Activated T-cell treated with anti-CD3 and anti-CD28 coated beads for 48 hours (primary cell): ENCODE measurements at regions not wholly inside any gene's neighbourhood (a gene's known extent, or its start where the extent isn't known, plus 50 kb on each side); places are given as distances from the start of the nearest gene placed in this dataset.

Experiments used
- DNase-seq: peaks from one replicate; pipeline ENCODE4 v3.0.0-alpha.2; 2020; ENCODE audit warnings: low read depth

DNA sequence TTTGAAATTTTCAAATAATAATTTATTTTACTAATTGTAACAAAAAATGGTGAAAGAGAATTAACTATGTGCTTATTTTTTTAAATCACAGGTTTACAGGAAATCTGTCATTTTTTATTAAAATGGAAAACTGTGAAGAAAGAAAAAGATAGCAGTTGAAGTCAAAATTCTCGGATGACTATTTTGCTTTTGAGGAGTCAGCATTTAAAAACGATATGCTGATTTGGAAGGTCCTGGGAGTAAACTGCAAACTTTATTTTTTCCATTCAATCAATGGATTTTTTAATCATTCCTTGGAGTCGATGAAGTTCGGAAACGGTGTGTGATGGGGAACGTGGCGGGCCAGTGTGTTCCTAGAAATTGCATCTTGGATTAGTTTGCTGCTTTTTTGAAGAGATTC, 258.9 kb upstream of the NAV3 start:
- DNase-seq = no peak

DNA sequence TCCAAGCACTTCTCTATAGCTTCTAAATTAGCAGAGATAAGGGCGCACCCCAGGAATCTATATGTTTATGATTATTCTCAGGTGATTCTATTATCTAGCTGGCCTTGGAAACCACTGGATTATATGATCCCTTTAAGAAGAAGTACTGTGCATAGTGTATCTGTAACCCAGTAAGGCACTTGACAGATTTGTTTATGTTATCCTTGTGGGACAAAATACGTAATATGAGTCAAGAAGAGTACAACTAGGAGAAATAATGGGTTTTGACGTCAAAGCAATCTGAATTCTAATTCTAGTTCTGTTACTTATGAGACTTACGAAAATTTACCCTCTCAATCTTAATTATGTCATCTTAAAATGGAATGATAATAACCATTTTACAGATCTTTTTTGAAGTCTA, 259.6 kb upstream of the NAV3 start:
- no peak for DNase-seq

DNA sequence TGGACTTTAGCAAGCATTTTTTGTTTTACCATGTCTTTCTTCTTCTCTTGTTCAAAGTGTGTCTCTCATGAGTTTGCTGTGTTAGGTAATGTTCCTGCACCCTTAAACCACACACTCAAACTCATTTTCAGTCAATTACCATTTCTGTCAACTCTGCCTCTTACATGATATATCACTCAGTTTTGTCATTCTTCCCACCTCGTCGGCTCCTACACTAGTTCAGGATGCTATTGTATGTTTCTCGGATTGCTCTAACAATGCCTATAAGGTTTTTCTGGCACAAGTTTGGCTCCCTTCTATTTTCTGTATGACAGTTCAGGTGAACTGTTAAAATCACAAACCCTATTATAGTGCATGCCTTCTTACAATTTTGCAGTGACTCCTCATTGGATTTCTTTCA, 260.8 kb upstream of the NAV3 start:
- DNase-seq = no peak

DNA sequence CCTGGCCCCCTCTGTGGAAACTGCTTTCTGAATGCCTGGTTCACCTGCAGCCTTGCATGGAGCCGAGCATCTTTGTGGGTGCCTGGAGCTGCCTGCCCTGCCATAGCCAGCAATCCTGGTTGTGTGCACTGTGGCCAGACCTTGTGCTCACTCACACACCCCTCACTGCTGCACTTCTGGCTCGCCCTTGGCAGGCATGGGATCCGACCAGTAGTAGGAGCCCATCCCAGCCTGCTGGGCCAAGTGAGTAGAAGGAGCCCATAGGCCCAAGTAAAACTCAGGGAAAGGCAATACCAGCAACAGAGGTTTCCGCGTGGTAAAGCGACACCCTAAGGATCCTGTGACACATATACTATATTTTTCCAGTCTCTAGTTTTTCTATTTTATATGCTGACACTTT, 270.0 kb upstream of the NAV3 start:
- no peak for DNase-seq

DNA sequence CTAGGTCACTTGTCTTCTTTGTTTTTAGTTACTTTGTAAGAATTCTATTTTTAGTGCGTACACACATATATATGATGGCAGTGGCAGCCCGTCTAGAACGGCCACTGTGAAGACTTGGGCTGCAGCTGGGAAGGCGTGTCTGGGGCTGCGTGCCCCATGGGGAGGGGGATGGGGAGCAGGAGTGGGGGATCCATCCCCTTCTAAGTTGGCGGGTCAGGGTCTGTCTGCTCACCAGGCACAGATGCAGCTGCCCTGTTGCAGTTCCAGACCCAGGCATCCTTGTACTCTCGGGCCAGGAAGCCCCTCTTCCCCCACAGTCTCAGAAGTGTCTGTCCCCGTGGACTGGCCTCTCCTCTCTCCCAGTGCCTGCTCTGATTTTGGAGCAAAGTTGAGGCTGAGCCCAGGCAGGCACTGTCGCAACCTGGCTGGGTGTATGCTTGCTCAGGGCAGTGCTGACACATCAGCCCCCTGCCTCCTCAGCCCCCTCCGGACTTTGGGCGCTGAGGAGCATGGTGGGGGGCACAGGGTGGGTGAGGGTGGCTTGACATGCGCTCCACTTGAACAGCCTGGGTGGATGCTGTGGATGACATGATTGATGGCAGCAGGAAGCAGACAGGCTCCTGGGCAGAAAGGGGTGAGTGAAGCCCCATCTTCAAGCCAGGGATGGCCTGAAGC, 271.2 kb upstream of the NAV3 start:
- DNase-seq = no peak

DNA sequence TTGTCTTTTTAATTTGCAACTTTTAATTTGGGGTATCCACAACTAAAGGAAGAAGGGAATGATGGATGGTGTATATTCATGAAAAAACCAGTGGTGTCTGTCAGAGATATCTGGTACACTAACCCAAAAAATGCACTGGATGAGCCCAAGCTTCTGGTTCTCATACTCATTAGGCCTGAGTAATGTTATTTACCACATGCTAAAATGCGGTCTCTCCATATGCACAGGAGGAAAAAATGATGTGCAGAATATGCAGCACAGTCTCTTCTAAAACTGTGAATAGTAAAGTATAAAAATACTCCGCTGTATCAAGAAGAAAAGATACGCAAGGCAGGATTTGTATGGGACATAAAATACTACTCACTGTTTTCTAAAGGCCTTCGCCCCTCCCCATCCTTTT, 275.6 kb upstream of the NAV3 start:
- DNase-seq = no peak

DNA sequence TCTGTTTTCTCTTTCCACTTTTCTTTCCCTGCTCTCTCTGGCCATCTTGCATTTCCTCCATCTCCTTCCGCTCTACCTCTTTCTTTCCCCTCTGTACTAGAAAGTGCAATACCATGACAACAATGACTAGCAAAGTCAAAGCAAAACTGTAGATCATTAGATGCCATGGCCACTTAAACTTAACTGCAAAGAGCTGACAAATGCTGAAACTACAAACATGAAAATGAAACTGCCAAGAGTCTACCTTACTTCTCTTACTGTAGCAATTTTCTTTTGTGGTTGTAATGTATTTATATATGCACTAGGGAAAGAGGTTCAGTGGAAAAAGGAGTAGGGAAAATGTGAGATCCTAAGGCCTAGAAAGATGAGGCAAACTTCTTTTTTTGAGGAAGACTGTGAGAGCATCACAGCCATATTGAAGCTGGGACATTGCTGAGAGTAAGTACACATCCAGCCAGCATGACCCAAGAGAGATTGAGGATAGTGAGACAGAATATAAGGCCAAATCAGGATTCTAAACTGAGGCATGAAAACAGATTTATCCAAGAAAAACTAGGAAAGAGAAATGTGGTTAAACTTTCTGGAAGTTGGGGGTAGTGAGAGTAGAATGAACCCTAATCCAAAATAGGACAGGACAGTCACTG, 276.6 kb upstream of the NAV3 start:
- DNase-seq = no peak

DNA sequence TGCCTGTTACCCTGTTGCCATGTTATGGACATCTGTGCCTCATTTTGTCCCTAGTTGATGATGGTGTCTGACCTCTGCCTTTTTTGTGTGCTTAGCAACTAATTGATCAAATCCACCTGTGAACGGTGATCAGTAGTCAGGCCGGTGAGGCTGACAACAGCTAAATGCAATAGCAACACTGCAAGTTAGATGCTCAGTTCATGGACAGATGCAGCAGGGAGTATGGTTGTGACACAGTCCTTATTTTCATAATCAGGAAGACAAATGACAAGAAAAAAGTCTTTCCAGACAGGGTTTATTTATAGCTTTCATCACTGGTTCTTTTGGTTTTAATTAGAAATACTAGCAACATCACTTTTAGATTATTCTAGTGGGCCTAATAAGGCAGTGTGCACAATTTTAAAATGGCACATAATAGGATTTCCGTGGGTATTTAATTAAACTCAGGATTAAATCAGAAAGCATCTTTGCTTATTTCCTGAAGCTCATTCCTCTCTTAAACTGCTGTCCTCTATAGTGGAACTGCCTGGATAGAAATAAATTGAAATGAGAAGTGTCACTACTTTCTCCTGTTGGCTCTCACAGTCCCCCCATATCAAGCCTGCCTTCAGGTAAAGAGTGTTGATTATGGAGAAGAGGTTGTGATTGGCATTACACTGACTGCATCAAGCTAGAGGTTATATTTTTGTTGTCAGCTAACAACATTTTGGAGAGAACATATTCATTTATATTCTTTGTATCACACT, 281.1 kb upstream of the NAV3 start:
- no peak for DNase-seq

DNA sequence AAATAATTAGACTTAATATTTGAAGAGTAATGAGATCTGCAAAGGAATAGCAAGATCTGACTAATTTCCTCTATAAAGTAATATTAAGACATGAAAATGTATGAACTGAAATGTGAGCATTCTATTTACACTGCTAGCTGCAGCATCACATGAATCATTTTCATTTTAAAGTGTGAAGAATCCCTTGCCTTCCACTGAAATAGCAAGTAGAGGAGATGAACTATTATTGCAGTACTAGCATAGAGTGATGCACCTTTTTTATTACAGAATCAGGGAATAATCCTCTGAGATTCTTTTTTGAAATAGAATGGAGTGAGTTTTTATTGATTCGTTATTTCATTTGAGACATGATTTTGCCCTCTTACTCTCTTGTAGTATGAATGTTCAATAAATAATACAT, 281.9 kb upstream of the NAV3 start:
- DNase-seq = no peak

DNA sequence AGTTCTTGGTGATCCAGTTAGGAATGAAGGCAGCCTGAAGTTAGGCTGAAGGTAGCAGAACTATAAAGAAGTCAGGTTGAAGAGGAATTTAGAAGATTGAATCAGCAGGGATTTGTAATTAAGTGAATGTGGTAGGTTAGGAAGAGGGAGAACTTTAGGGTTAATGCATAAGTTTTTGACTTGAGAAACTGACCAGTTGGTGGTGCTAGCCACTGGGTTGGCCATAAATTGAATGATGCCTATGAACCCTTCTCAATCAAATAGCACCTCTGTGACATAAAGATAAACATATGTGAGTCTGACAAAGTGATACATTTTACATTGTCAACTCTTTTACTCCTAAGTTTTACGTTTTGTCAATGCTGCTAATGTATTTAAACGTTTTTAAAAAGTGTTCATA, 290.6 kb upstream of the NAV3 start:
- DNase-seq = no peak

DNA sequence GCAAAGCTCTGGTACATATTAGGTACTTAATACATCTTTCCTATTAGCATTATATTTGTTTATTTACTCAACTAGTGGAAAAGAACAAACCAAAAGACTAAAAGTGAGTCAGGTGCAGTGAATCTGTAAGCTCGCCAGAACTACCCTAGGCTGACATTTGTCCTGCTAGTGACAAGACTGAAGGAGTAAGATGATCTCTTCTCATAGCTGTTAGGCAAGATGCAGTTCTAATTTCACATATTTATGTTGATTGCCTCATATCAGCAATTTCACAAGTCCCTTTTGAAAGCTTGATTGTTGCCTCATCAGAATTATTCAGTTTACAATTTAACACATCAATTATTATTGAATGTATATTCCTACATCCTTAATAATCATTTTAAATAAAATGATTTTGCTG, 293.0 kb upstream of the NAV3 start:
- no peak for DNase-seq

DNA sequence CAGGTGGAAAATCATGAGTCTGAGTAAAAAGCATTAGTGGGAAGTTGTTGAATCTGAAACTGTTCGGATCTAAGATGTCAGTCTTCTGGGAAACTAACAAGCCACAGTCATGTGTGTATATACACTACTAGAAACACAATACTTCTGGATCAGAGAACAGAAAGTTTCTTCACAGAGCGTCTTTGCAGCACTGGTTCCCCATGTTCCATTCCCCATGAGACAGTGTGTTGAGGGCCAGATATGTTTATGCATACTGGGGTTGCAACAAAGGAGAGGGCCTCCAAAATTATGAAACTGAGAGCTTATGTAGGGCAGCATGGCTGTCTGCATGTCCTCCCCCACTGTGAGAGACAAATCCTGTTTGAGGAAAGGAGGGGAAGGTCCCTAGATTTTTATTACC, 295.0 kb upstream of the NAV3 start:
- no peak for DNase-seq

DNA sequence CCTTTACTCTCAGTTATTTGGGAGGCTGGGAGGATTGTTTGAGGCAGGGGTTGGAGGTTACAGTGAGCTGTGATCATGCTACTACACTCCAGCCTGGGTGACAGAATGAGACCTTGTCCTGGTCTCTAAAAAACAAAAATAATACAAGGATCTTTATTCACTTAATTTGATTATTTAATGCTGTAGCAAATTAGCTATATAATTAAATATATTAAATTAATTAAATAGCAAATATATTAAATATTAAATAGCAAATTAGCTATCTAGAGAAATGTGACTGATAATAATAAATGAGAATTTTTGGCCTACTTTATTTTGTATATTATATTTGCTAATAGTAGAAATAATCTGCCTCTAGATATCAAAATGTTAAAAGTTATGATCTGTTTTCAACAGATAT, 298.8 kb upstream of the NAV3 start:
- DNase-seq = no peak

DNA sequence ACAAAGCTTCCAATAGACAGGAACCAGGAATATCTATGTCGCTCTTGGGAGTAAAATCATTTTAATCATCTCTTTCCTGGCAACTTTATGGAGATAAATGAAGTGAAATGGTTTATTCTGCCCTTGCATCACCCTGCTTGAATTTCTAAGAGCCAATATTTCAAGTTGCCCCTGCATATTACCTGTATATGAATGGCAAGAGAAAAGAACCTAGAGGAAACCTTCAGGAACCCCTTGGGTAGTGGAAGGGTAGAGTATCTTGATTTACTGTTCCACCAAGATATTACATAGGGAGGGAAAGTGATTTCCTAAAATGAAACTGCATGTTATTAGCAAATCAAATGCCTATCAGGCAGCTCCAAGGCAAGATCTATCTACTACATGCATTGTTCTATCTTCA, 308.4 kb upstream of the NAV3 start:
- DNase-seq = no peak

DNA sequence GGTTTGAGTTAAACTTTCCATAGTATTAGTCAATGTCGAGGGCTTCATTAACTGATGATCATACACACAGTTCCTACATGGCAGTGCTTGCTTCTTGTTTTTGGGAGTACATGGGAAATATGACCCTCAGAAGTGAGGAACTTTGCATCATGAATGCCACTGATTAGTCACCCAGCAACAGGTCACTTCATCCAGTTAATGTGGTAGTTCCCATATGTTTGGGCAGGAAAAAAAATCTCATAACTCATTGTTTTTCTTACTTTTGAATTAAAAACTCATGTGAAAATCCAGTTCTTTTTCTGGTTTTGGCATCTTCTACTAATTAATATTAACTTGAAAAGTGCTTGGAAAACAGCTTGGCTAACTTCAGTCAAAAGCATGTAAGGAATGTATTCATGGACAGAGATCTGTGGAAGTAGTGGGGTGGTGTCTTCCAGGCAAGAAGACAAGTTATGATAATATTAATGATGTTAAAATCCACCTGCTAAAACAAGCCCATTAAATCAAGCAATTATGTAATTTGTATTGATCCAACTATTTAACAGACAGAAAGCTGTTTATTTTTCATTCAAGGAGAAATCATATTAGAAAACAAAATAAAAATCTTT, 309.1 kb upstream of the NAV3 start:
- DNase-seq = no peak

DNA sequence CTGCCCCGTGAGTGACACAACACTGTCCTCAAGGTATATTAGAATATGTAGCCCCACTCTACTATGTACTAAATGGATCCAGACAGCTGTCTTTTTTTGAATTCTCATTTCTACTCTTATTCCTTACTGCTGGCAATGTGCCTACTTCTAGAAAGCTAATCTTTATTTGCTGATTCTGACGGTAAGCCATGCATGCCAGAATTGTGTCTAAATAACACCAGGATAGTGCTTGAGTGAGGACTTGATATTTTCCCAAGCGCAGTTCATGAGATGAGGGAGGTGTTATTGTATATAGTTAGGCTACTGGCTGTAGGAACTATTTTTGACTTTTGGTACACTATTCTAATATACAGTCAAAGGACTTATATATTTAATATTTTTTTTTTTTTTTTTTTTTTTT, 316.2 kb upstream of the NAV3 start:
- DNase-seq = no peak

DNA sequence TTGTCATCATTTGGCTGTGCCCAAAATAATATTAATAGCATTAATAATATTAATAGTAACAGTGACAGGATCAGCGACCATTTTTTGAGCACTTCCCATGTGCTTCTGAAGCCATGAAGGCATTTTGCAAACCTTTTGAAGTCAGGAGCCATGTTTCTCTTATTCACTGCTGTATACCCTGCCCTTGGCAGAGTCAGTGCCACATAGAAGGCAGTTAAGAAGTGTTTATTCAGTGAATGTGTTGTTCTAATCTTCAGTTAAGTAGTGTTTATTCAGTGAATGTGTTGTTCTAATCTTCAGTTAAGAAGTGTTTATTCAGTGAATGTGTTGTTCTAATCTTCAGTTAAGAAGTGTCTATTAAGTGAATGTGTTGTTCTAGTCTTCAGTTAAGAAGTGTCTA, 319.7 kb upstream of the NAV3 start:
- DNase-seq = no peak

DNA sequence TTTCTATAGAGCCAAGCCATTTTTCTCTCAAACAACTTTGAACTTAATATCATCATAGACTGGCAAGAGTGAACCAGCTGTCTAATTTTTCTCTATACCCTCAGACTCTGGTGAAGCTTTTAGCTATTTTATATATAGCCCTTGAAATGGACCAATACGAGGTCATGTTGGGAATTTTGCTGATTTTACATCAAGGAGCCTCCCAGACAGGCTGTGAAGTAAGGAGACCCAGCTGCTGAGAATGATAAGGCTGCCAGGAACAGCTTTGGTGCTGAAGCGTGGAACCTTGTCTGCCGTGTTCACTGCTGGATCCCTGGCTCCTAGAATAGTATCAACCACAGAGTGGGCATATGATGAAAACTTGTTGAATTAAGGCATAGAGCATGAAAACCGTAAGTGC, 326.2 kb upstream of the NAV3 start:
- no peak for DNase-seq

DNA sequence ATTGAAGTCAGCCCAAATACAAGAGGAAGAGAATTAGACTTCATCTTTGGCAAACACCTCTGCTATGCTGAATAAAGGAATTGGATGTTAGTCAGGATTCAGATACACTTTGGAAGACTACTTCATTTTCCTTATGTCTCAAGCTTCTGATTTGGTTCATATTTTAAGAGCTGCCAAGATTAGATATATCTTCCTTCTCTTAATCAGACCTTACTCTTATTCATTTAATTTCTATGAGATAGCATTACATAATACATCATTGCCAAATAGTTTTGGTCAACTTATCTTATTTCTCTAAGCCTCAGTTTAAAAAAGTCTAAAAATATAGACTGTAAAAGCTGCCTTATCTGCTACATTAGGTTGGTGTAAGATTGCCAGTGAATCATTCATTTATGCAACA, 330.6 kb upstream of the NAV3 start:
- no peak for DNase-seq

DNA sequence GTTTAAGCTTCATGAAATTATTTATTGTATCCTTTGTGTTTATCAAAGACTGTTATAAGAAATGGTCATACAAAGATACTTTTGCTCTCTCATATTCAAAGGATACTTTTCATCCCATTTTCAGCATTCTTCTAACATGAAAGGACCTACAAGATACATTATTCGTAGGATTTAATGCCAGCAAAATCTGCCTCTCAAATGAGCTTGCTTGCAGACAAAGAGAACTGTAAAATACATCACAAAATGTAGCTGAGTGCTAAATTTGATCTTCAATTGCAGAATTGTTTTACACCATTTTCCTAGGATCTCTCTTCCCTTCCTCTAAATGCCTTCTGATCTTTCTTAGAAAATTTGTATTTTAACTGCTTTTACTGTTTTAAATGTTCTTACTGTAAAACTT, 333.0 kb upstream of the NAV3 start:
- no peak for DNase-seq

DNA sequence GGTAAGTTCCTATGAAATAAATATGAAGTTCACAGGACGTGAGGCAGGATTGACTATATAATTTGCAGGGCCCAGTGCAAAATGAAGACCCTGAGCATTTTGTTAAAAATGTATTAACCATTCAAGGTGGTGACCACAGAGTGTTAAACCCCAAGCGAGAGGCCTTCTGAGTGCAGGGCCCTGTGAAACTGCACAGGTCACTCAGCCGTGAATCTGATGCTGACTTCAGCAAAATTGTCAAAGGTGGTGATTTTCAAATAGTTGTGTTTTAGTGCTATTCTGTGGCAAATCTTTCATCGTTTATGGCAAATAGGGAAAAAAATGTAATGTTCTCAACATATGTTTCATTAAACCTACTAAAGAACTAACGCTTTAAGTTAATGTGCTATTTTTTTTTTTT, 334.0 kb upstream of the NAV3 start:
- no peak for DNase-seq

DNA sequence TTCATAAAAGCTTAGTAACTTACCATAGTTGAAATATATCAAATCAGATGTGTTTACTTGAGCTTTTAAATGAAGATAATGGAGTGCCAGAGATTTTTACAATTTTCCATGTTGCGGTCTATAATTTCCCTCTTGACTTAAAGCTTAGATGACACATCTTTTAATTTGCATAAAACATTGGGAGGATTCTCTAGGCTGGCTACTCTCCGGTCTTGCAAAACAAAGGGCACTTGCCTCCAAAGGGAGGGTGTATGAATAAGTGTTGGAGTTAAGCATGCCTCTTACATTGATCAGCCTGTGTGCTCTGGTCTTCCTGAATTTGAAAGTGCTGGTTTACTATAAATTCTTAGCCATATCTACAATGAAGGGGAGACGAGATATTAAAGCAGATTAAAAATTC, 336.4 kb upstream of the NAV3 start:
- no peak for DNase-seq
